DOHH2 (cell line): ENCODE measurements at regions not wholly inside any gene's neighbourhood (a gene's known extent, or its start where the extent isn't known, plus 50 kb on each side); places are given as distances from the start of the nearest gene placed in this dataset.

ENCODE experiments used
- H3F3A ChIP-seq: fragments of 200-600 bp; sonication (generic), shearing (Covaris generic); 2 replicates; pipeline ENCODE4 v1.6.0; 2016; ENCODE audit warnings: antibody characterized with exemption, mild to moderate bottlenecking; ENCODE audit not compliant: control insufficient read depth, insufficient read depth
- H3K27ac ChIP-seq: fragments of 200-600 bp; sonication (generic); 2 replicates; pipeline ENCODE4 v1.5.1; 2014; ENCODE audit warnings: low read depth, mild to moderate bottlenecking, low read length, moderate library complexity
- H3K27me3 ChIP-seq: fragments of 200-600 bp; sonication (generic); 2 replicates; pipeline ENCODE4 v1.6.1; 2014; ENCODE audit warnings: mild to moderate bottlenecking, low read length, mixed read lengths; ENCODE audit not compliant: control insufficient read depth
- H3K36me3 ChIP-seq: fragments of 200-600 bp; sonication (generic); 2 replicates; pipeline ENCODE4 v1.6.1; 2014; ENCODE audit warnings: mild to moderate bottlenecking, low read length, moderate library complexity, mixed read lengths; ENCODE audit not compliant: control insufficient read depth
- H3K4me1 ChIP-seq: fragments of 200-600 bp; sonication (generic); 2 replicates; pipeline ENCODE4 v1.6.1; 2014; ENCODE audit warnings: mild to moderate bottlenecking, low read length, mixed read lengths; ENCODE audit not compliant: control insufficient read depth
- H3K4me2 ChIP-seq: fragments of 200-600 bp; sonication (generic); 2 replicates; pipeline ENCODE4 v1.6.0; 2014; ENCODE audit warnings: mild to moderate bottlenecking, low read length, moderate library complexity
- H3K4me3 ChIP-seq: fragments of 200-600 bp; sonication (generic); 2 replicates; pipeline ENCODE4 v1.5.1; 2014; ENCODE audit warnings: mild to moderate bottlenecking, low read length, mixed read lengths
- H3K79me2 ChIP-seq: fragments of 200-600 bp; sonication (generic); 2 replicates; pipeline ENCODE4 v1.6.1; 2014; ENCODE audit warnings: mild to moderate bottlenecking, low read length, mixed read lengths; ENCODE audit not compliant: control insufficient read depth
- H3K9me2 ChIP-seq: fragments of 200-600 bp; sonication (generic); replicated peaks from 2 replicates; pipeline ENCODE4 v1.6.1; 2014; ENCODE audit warnings: mild to moderate bottlenecking, low read length, mixed read lengths; ENCODE audit not compliant: control insufficient read depth
- H3K9me3 ChIP-seq: fragments of 200-600 bp; sonication (generic); 2 replicates; pipeline ENCODE4 v1.6.1; 2014; ENCODE audit warnings: antibody characterized with exemption, low read length, mixed read lengths; ENCODE audit not compliant: control insufficient read depth, insufficient read depth
- H4K20me1 ChIP-seq: fragments of 200-600 bp; sonication (generic); 2 replicates; pipeline ENCODE4 v1.6.0; 2014; ENCODE audit warnings: low read depth, mild to moderate bottlenecking, antibody characterized with exemption, low read length, moderate library complexity; ENCODE audit not compliant: control insufficient read depth, insufficient read depth
- EZH2phosphoT487 ChIP-seq: fragments of 200-600 bp; sonication (generic); IDR thresholded peaks from 2 replicates; pipeline ENCODE4 v1.6.1; 2017; ENCODE audit warnings: borderline replicate concordance, mild to moderate bottlenecking, antibody characterized with exemption, low read length, moderate library complexity, mixed read lengths
- TF ChIP-seq, protein P1 (sequence below): fragments of 200-600 bp; sonication (generic); IDR thresholded peaks from one replicate; pipeline ENCODE4 v1.5.1; 2014; ENCODE audit warnings: antibody characterized with exemption, mild to moderate bottlenecking, low read depth, low read length; ENCODE audit not compliant: poor library complexity, severe bottlenecking

DNA sequence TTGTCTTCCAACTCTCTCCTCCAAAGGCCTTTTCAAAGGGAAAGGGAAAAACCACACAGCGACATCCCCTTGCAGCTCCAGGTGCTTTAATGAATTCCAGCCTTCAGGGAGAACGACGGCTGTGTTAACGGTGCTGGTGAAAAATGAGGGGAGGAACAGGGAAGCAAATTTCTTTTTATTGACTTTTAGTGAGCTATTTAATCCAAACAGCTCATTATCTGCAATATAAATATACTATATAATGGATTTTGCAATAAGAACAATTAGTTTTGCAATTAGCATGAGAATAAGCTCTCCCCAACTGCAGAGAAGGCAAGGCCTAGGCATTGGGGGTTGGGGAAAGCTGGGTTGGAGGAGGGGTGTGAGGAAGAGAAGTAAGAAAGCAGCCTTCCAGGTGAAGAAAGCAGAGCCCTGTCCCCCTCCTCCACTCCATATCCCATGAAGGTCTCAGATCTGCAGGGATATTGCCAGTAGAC lies 159.0 kb upstream of the ZC3H12A start:
- Histone ChIP-seq H3K36me3 (no peaks in the 10 kb centered on the region), H3K9me2 (no peaks in the 10 kb centered on the region), H3K4me2 (no peak overlapping the region), H3K79me2 (no peaks in the 10 kb centered on the region), H3F3A (no peaks in the 10 kb centered on the region), H3K4me3 (no peak overlapping the region), H4K20me1 (no peaks in the 10 kb centered on the region), H3K27me3 (0 out of 2 replicates have a peak, but pooled peaks cover 5% of the 10 kb centered on the region), H3K9me3 (no peaks in the 10 kb centered on the region), H3K27ac (no peak overlapping the region), H3K4me1 (no peaks in the 10 kb centered on the region)
- TF ChIP-seq, protein P1, sequence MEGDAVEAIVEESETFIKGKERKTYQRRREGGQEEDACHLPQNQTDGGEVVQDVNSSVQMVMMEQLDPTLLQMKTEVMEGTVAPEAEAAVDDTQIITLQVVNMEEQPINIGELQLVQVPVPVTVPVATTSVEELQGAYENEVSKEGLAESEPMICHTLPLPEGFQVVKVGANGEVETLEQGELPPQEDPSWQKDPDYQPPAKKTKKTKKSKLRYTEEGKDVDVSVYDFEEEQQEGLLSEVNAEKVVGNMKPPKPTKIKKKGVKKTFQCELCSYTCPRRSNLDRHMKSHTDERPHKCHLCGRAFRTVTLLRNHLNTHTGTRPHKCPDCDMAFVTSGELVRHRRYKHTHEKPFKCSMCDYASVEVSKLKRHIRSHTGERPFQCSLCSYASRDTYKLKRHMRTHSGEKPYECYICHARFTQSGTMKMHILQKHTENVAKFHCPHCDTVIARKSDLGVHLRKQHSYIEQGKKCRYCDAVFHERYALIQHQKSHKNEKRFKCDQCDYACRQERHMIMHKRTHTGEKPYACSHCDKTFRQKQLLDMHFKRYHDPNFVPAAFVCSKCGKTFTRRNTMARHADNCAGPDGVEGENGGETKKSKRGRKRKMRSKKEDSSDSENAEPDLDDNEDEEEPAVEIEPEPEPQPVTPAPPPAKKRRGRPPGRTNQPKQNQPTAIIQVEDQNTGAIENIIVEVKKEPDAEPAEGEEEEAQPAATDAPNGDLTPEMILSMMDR = no peak
- no peak for TF ChIP-seq EZH2phosphoT487

GRCh38 chr1:37317870-37318467 lies 156.4 kb upstream of the ZC3H12A start:
- H3K4me1 ChIP-seq = no peaks in the 10 kb centered on the region
- 0 out of 2 replicates have a peak, but pooled peaks cover 5% of the 10 kb centered on the region for H3K27me3 ChIP-seq
- no peaks in the 10 kb centered on the region for H3K36me3 ChIP-seq
- H3K9me3 ChIP-seq = no peaks in the 10 kb centered on the region
- H3K27ac ChIP-seq = no peak overlapping the region
- H4K20me1 ChIP-seq = no peaks in the 10 kb centered on the region
- no peak for TF ChIP-seq EZH2phosphoT487
- TF ChIP-seq, protein P1 = no peak
- no peak overlapping the region for H3K4me3 ChIP-seq
- no peaks in the 10 kb centered on the region for H3F3A ChIP-seq
- no peak overlapping the region for H3K4me2 ChIP-seq
- H3K79me2 ChIP-seq = no peaks in the 10 kb centered on the region
- no peaks in the 10 kb centered on the region for H3K9me2 ChIP-seq

DNA sequence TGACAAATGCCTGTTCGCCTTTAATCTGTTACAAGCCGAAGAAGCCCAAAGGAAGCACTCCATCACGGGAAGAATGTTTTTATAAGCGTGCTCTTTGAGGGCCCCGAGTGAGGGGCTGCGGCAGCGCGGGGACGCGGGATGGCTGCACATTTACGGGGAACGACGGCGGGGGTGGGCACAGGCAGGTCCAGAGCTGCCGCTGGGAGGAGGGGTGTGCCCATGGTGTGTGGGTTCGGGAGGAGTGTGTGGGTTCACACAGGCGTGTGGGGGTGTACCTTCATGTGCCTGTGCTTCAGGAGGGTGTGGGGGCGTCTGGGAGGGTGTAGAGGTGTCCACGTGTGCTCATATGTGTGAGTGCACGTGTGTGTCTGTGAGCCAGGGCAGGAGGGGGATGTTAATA lies 155.9 kb upstream of the ZC3H12A start:
- Histone ChIP-seq H3K27ac (no peak overlapping the region), H4K20me1 (no peaks in the 10 kb centered on the region), H3K4me2 (no peak overlapping the region), H3K36me3 (no peaks in the 10 kb centered on the region), H3F3A (no peaks in the 10 kb centered on the region), H3K4me3 (no peak overlapping the region), H3K27me3 (0 out of 2 replicates have a peak, but pooled peaks cover 5% of the 10 kb centered on the region), H3K79me2 (no peaks in the 10 kb centered on the region), H3K9me2 (no peaks in the 10 kb centered on the region), H3K4me1 (no peaks in the 10 kb centered on the region), H3K9me3 (no peaks in the 10 kb centered on the region)
- no peak for TF ChIP-seq EZH2phosphoT487
- TF ChIP-seq, protein P1 = no peak
